Adrenal gland (tissue), 9 donors: ENCODE measurements at regions not wholly inside any gene's neighbourhood (a gene's known extent, or its start where the extent isn't known, plus 50 kb on each side); places are given as distances from the start of the nearest gene placed in this dataset.

Experiments used
- DNase-seq, 7 donors: peaks; one replicate each; pipeline ENCODE4 v3.0.0-alpha.2; 2019 to 2020
- H3K27ac ChIP-seq, 5 donors: fragments of 200-600 bp; sonication (generic) in 4 of 5; 1 replicate in 3 of 5; 2 replicates in 2 of 5; pipeline versions ENCODE4 v1.5.1 to v1.8.0; 2016 to 2020; ENCODE audit warnings: mild to moderate bottlenecking in 1 of 5
- H3K27me3 ChIP-seq: fragments of 200-600 bp; 2 replicates; pipeline ENCODE4 v1.8.0; 2021
- H3K36me3 ChIP-seq, 2 donors: fragments of 200-600 bp; replicated peaks in 1 of 2; 1 replicate in 1 of 2; 2 replicates in 1 of 2; pipeline versions ENCODE4 v1.5.1 to v1.8.0; 2018 to 2022
- H3K4me1 ChIP-seq, 2 donors: fragments of 200-600 bp; replicated peaks in 1 of 2; 1 replicate in 1 of 2; 2 replicates in 1 of 2; pipeline versions ENCODE4 v1.5.1 to v1.8.0; 2018 to 2021
- H3K4me3 ChIP-seq, 4 donors: fragments of 200-600 bp; sonication (generic) in 3 of 4; one replicate each; pipeline ENCODE4 v1.5.1; 2016 to 2018
- H3K9me3 ChIP-seq, 3 donors: fragments of 200-600 bp; sonication (generic) in 1 of 3; replicated peaks in 1 of 3; 1 replicate in 2 of 3; 2 replicates in 1 of 3; pipeline versions ENCODE4 v1.5.1 to v1.8.0; 2016 to 2021
- POLR2A ChIP-seq, 2 donors: fragments of 450-650 bp; IDR thresholded peaks; one replicate each; pipeline ENCODE4 v1.6.1; 2017; ENCODE audit warnings: antibody characterized with exemption in 2 of 2, mild to moderate bottlenecking in 2 of 2, moderate library complexity in 1 of 2
- WGBS, 4 donors: extraction: QIAGEN DNeasy Blood & Tissue Kit in 2 of 4; methylation state at CpG; one replicate each; pipeline versions ENCODE4 v1.1.5 to v1.1.7; 2013 to 2017; 5-methylcytosine and 5-hydroxymethylcytosine counted together
- intact Hi-C, 2 donors: fragments of 100-400 bp; cut with DNase I; formaldehyde crosslinking; loops; one replicate each; pipeline versions ENCODE4 v1.14.1 to v1.15.0; 2022 to 2023
- TF ChIP-seq, protein P1 (sequence below), 6 experiments: fragments of 450-650 bp in 4 of 6; fragments of 200-600 bp in 2 of 6; sonication (generic) in 1 of 6; IDR thresholded peaks; 1 replicate in 5 of 6; 2 replicates in 1 of 6; pipeline versions ENCODE4 v1.5.1 to v1.8.0; 2016 to 2021; ENCODE audit warnings: antibody characterized with exemption in 6 of 6, mild to moderate bottlenecking in 2 of 6, moderate library complexity in 1 of 6
- donor health status: healthy with polysubstance abuse.
- donor health status: Bipolar disorder and iron deficiency.
- donor health status: DM: yes; HTN: yes; CAD: no.
- donor health status: DM: no; HTN: no; CAD: no.
- donor health status: DM: no; HTN: no; CAD: no.

- Histone ChIP-seq H3K27ac (no peak overlapping the region), H3K4me3 (no peak overlapping the region), H3K4me1 (no peaks in the 10 kb centered on the region), H3K27me3 (no peaks in the 10 kb centered on the region), H3K36me3 (no peaks in the 10 kb centered on the region), H3K9me3 (no peaks in the 10 kb centered on the region)
- intact Hi-C loops = no loop called here
- TF ChIP-seq POLR2A (IDR thresholded peaks at IDR 0.05) = no peak
- TF ChIP-seq, protein P1, sequence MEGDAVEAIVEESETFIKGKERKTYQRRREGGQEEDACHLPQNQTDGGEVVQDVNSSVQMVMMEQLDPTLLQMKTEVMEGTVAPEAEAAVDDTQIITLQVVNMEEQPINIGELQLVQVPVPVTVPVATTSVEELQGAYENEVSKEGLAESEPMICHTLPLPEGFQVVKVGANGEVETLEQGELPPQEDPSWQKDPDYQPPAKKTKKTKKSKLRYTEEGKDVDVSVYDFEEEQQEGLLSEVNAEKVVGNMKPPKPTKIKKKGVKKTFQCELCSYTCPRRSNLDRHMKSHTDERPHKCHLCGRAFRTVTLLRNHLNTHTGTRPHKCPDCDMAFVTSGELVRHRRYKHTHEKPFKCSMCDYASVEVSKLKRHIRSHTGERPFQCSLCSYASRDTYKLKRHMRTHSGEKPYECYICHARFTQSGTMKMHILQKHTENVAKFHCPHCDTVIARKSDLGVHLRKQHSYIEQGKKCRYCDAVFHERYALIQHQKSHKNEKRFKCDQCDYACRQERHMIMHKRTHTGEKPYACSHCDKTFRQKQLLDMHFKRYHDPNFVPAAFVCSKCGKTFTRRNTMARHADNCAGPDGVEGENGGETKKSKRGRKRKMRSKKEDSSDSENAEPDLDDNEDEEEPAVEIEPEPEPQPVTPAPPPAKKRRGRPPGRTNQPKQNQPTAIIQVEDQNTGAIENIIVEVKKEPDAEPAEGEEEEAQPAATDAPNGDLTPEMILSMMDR (IDR thresholded peaks at IDR 0.05) = no peak
- no peak for DNase-seq
- WGBS, 4 donors = 63 to 70% (median 66%) methylated on average over 5 of the region's 5 CpGs
Observed at GRCh38 chr7:67855322-67855721, 858.7 kb downstream of the TYW1 start.

GRCh38 chr7:67856046-67856445 is 859.4 kb downstream of the TYW1 start:
- H3K27me3 ChIP-seq = no peaks in the 10 kb centered on the region
- TF ChIP-seq, protein P1 (IDR thresholded peaks at IDR 0.05) = no peak
- TF ChIP-seq POLR2A (IDR thresholded peaks at IDR 0.05) = no peak
- WGBS, 4 donors = 60 to 79% (median 68%) methylated on average over 2 of the region's 2 CpGs
- no peaks in the 10 kb centered on the region for H3K36me3 ChIP-seq
- no peak for DNase-seq
- H3K9me3 ChIP-seq = no peaks in the 10 kb centered on the region
- no peaks in the 10 kb centered on the region for H3K4me1 ChIP-seq
- no peak overlapping the region for H3K4me3 ChIP-seq
- intact Hi-C loops = no loop called here
- no peak overlapping the region for H3K27ac ChIP-seq

GRCh38 chr7:67857698-67858097 is 861.1 kb downstream of the TYW1 start:
- no peaks in the 10 kb centered on the region for H3K9me3 ChIP-seq
- H3K27me3 ChIP-seq = no peaks in the 10 kb centered on the region
- no peak for TF ChIP-seq POLR2A (IDR thresholded peaks at IDR 0.05)
- TF ChIP-seq, protein P1 (IDR thresholded peaks at IDR 0.05) = no peak
- no peak overlapping the region for H3K4me3 ChIP-seq
- no peak for DNase-seq
- 71 to 76% (median 73%) methylated on average over 10 of the region's 10 CpGs for WGBS, 4 donors
- no peaks in the 10 kb centered on the region for H3K36me3 ChIP-seq
- intact Hi-C loops = no loop called here
- H3K27ac ChIP-seq = no peak overlapping the region
- H3K4me1 ChIP-seq = no peaks in the 10 kb centered on the region

DNA sequence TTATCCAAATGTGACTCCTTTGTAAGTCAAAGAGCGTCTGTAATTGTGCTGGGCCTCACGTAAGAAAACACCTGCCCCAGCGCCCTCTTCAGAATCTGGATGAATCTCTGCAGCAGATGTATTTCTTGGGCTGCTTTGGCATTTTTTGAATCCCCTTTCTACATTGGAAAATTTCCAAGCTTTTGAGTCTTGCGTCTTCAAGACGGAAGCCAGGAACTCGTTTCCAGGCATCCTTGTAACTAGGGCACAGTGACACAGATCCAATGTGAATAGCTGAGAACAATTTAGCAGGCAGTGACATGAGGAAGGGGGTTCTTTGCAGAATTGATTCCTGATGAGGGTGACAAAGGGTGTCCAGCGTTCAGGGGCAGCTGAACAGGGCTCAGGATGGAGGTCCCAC is 862.3 kb downstream of the TYW1 start:
- WGBS, 4 donors = 49 to 79% (median 71%) methylated on average over 6 to 7 of the region's 7 CpGs
- intact Hi-C loops = no loop called here
- Histone ChIP-seq H3K27ac (no peak overlapping the region), H3K9me3 (no peaks in the 10 kb centered on the region), H3K36me3 (no peaks in the 10 kb centered on the region), H3K4me1 (no peaks in the 10 kb centered on the region), H3K27me3 (no peaks in the 10 kb centered on the region), H3K4me3 (no peak overlapping the region)
- TF ChIP-seq, protein P1 (IDR thresholded peaks at IDR 0.05) = no peak
- no peak for TF ChIP-seq POLR2A (IDR thresholded peaks at IDR 0.05)
- DNase-seq = no peak
